Activated B cell treated with CpG ODN at 0.5 μM for 24 hours (primary cell): ENCODE measurements at regions not wholly inside any gene's neighbourhood (a gene's known extent, or its start where the extent isn't known, plus 50 kb on each side); places are given as distances from the start of the nearest gene placed in this dataset.

Experiments used
- ATAC-seq: fragments of 200-7000 bp; cut with Tn5 transposase; one replicate; pipeline ENCODE4 v1.10.0; 2021; ENCODE audit warnings: low read depth, mild to moderate bottlenecking, moderate library complexity
- CTCF ChIA-PET: fragments of 350-600 bp; sonication (Branson Sonifier 250); formaldehyde crosslinking; loops from one replicate; lab custom pipeline; 2021; ENCODE audit warnings: antibody characterized with exemption; lab: Charles Lee
- POLR2A ChIA-PET: fragments of 350-600 bp; sonication (Branson Sonifier 250); formaldehyde crosslinking; loops from one replicate; lab custom pipeline; 2021; ENCODE audit warnings: antibody characterized with exemption; lab: Charles Lee
- DNase-seq: peaks from one replicate; pipeline ENCODE4 v3.0.0; 2022
- H3K27ac Mint-ChIP-seq: one replicate; pipeline ENCODE4 v1.8.0; 2020; ENCODE audit warnings: mixed read lengths
- H3K27me3 Mint-ChIP-seq: one replicate; pipeline ENCODE4 v1.8.0; 2021; ENCODE audit warnings: mixed read lengths
- H3K36me3 Mint-ChIP-seq: one replicate; pipeline ENCODE4 v1.8.0; 2021; ENCODE audit warnings: low read depth, mixed read lengths
- H3K4me1 Mint-ChIP-seq: one replicate; pipeline ENCODE4 v1.8.0; 2021; ENCODE audit warnings: mixed read lengths
- H3K4me3 Mint-ChIP-seq: one replicate; pipeline ENCODE4 v1.8.0; 2020; ENCODE audit warnings: mild to moderate bottlenecking, mixed read lengths
- H3K9me3 Mint-ChIP-seq: one replicate; pipeline ENCODE4 v1.8.0; 2020; ENCODE audit warnings: mixed read lengths
- intact Hi-C: fragments of 100-400 bp; cut with micrococcal nuclease; formaldehyde crosslinking; loops from one replicate; pipeline ENCODE4 v1.15.1; 2024
- TF ChIP-seq, protein P1 (sequence below): fragments of 200-600 bp; IDR thresholded peaks from one replicate; pipeline ENCODE4 v1.8.0; 2022; ENCODE audit warnings: antibody characterized with exemption, mild to moderate bottlenecking

DNA sequence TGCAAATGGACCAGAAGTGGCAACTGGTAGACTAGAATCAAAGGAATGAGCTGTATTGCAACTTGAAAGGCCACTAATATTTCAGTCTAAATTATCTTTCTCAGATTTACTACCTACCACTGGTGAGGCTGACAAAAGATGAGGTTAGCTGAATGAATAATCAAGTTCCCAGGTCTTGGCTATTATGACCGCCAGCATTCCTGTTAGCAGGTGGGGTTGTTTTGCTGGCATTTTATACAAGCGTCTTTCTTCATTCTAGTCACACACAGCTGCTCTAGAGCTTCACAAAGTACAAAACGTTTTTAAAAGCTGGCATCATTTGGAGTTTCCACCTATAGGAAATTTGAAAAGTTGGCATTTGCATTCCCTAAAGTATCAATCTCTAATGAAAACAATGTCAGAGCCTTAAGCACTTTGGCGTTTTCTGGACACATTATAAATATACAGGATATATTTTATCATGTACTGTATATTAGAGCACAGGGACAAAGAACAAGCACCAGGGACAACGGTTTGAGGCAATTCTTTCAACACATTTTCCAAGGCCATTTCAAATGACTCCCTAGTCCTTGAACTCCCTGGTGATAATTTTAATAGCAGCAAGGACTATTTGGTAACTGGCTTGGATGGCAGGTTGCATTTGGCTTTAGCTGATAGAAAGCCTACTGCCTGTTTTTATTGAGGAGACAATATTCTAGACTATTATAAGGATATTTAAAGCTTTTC is 410.2 kb upstream of the CHST9 start:
- H3K4me1 Mint-ChIP-seq, result no peaks in the 10 kb centered on the region
- DNase-seq, result no peak
- ATAC-seq, result no peak
- no peak overlapping the region for H3K27ac Mint-ChIP-seq
- no peaks in the 10 kb centered on the region for H3K36me3 Mint-ChIP-seq
- H3K9me3 Mint-ChIP-seq, result no peaks in the 10 kb centered on the region
- H3K4me3 Mint-ChIP-seq, result no peak overlapping the region
- H3K27me3 Mint-ChIP-seq, result no peaks in the 10 kb centered on the region
- intact Hi-C loops, result loop anchor here (5.0 kb wide), 2 partner anchors 588 to 1673 kb away; no protein-coding TSS in a partner anchor
- TF ChIP-seq, protein P1, sequence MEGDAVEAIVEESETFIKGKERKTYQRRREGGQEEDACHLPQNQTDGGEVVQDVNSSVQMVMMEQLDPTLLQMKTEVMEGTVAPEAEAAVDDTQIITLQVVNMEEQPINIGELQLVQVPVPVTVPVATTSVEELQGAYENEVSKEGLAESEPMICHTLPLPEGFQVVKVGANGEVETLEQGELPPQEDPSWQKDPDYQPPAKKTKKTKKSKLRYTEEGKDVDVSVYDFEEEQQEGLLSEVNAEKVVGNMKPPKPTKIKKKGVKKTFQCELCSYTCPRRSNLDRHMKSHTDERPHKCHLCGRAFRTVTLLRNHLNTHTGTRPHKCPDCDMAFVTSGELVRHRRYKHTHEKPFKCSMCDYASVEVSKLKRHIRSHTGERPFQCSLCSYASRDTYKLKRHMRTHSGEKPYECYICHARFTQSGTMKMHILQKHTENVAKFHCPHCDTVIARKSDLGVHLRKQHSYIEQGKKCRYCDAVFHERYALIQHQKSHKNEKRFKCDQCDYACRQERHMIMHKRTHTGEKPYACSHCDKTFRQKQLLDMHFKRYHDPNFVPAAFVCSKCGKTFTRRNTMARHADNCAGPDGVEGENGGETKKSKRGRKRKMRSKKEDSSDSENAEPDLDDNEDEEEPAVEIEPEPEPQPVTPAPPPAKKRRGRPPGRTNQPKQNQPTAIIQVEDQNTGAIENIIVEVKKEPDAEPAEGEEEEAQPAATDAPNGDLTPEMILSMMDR, result no peak
- CTCF ChIA-PET, result interaction anchor here (1.0 to 1.4 kb wide), 2 partner anchors 10 to 13 kb away, joined by 3 to 4 read pairs; no protein-coding TSS in a partner anchor
- POLR2A ChIA-PET, result no interaction called here

DNA sequence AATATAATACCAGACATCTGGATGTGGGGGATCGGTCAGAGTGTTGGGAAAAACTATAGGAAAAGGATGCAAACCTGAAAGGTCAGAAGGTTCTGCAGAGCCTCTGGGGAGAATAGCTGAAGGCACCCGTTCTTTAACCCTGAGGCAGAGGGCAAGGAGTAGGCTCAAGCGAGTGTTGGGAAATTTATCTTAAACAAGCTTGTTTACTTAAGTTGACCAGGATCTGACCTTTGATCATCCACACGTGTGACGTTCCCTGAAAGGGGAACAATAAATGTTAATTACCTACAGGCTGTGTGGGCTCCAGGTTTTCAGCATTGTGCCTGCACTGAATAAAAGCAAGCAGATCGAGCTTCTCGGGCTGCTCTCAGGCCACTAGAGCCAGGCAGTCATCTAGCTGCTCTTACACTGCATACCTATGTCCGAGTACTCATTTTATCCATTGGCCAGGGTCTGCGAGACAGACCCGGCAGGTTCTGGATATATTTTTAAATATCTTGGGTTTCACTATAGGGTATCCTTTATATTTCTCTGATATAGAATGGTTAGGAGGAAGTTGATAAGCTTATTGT is 400.6 kb upstream of the CHST9 start:
- POLR2A ChIA-PET, result no interaction called here
- intact Hi-C loops, result no loop called here
- H3K27me3 Mint-ChIP-seq, result no peaks in the 10 kb centered on the region
- no peak overlapping the region for H3K4me3 Mint-ChIP-seq
- TF ChIP-seq, protein P1, result no peak
- CTCF ChIA-PET, result interaction anchor here (1.3 to 2.0 kb wide), 2 partner anchors 14 to 19 kb away, joined by 5 to 8 read pairs; no protein-coding TSS in a partner anchor
- no peak overlapping the region for H3K27ac Mint-ChIP-seq
- H3K36me3 Mint-ChIP-seq, result no peaks in the 10 kb centered on the region
- ATAC-seq (no peak), DNase-seq (no peak)
- peaks cover 12% of the 10 kb centered on the region for H3K9me3 Mint-ChIP-seq
- H3K4me1 Mint-ChIP-seq, result no peaks in the 10 kb centered on the region

DNA sequence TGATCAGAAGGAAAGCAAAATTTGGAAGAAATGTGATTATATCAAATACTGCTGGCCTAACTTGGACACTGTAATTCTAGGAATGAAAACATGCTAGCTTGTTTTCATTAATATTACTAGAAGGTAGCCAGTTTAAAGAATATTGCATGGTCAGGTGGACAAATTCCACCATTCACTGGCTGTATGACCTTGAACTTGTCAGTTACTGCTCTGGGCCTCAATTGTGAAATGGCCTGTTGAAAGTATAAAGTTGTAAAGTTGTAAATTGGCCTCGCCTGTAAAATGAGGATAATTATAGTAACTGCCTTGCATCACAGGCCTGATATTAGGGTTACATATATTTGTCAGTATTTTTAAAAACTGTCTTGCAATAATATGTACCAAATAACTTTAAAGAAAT is 398.4 kb upstream of the CHST9 start:
- H3K27me3 Mint-ChIP-seq, result no peaks in the 10 kb centered on the region
- TF ChIP-seq, protein P1, result no peak
- intact Hi-C loops, result no loop called here
- H3K4me3 Mint-ChIP-seq, result no peak overlapping the region
- DNase-seq, result no peak
- peaks cover 11% of the 10 kb centered on the region for H3K9me3 Mint-ChIP-seq
- ATAC-seq, result no peak
- CTCF ChIA-PET, result no interaction called here
- no peaks in the 10 kb centered on the region for H3K36me3 Mint-ChIP-seq
- H3K4me1 Mint-ChIP-seq, result no peaks in the 10 kb centered on the region
- POLR2A ChIA-PET, result no interaction called here
- no peak overlapping the region for H3K27ac Mint-ChIP-seq

DNA sequence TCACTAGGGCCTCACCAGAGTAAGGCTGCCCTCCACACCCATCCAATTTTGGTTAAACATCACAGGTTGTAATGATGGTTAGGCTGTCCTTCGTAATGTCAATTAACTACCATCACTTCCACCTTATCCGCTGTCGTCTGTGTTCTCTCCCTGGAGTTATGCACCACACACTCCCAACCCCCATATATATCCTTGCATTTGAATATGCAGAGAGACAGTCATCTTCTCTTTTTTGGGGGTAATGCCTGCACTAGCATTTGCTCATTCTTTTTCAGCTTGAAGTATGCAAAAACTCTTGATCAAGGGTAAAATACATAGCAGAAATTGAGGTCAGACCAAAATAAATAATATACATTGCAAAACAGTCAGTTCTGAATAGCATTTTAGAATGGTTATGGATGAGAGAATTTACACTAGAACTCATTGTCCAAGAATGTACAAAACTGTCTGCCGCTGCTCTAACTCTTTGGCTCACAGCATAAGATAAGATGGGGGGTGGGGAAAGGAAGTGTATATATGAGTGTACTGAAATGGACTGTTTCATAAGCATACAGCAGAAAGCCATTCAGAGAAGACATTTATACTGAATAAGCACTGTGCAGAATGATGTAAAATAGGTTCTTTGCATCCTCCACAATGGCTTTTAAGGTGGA is 397.8 kb upstream of the CHST9 start:
- intact Hi-C loops, result no loop called here
- ATAC-seq (no peak), DNase-seq (no peak)
- ChIA-PET POLR2A (no interaction called here), CTCF (no interaction called here)
- H3K4me1 Mint-ChIP-seq, result no peaks in the 10 kb centered on the region
- no peak overlapping the region for H3K4me3 Mint-ChIP-seq
- TF ChIP-seq, protein P1, result no peak
- H3K27me3 Mint-ChIP-seq, result no peaks in the 10 kb centered on the region
- peaks cover 11% of the 10 kb centered on the region for H3K9me3 Mint-ChIP-seq
- no peaks in the 10 kb centered on the region for H3K36me3 Mint-ChIP-seq
- no peak overlapping the region for H3K27ac Mint-ChIP-seq

DNA sequence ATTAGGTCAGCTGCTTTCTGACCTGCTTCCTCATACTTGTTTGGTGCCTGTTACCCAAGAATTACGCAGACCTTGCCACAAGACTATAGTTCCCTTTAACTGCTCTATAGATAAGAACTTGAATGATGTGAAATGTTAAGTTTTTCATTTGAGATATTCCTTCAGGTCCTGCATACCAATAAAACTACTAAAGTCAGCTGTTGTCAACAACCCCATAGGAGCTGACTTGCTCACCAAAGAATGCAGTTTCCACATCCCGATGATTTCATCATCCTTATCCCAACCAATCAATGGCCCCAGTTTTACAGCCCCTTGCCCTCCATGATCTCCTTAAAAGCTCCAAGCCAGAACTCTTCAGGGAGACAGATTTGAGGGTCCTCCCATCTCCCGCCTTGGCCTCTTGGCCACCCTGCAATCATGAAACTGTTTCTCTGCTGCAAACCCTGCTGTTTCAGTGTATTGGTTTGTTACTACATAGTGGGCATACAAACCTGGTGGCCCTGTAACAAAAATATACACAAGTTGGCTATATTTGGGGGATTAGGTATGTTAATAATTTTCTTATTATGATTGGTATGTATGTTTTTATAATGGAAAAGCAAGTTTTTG is 396.3 kb upstream of the CHST9 start:
- ATAC-seq (no peak), DNase-seq (no peak)
- ChIA-PET CTCF (no interaction called here), POLR2A (no interaction called here)
- Mint-ChIP-seq H3K9me3 (peaks cover 11% of the 10 kb centered on the region), H3K27ac (no peak overlapping the region), H3K36me3 (no peaks in the 10 kb centered on the region), H3K4me3 (no peak overlapping the region), H3K4me1 (no peaks in the 10 kb centered on the region), H3K27me3 (no peaks in the 10 kb centered on the region)
- TF ChIP-seq, protein P1, result no peak
- intact Hi-C loops, result no loop called here
